ENCODE measurements at regions not wholly inside any gene's neighbourhood (a gene's known extent, or its start where the extent isn't known, plus 50 kb on each side); places are given as distances from the start of the nearest gene placed in this dataset.

DNA sequence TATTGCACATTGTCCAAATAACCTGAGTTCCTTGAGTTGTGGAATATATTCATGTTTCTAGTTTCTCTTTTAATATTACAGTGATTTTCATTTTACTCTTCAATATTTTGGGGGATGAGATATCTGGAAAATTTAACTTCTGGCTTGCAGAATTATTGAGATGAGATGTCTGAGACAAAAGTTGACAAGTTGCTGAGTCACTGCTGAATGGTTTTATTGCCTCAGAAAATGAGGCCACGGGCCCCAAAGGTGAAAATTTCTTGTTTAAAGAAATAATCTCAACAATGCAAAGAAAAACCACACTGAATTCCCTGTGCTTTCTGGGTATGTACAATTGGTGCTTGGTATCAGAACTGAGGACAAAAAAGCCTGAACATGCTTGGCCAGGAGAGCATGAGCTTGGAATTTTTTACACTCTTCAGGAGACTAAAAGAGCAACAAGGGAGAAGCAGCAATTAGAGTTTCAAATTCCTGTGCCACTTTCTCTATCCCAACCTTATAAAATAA lies 129.2 kb upstream of the TOM1L1 start:
- Histone ChIP-seq H2AFZ (replicated peaks) (no peak overlapping the region), H3K4me1 (no peaks in the 10 kb centered on the region), H3K9me3 (ENCODE audit: low read depth) (no peaks in the 10 kb centered on the region), H3K4me3 (no peak overlapping the region), H3K27me3 (no peaks in the 10 kb centered on the region), H4K20me1 (ENCODE audit: low read depth) (no peaks in the 10 kb centered on the region), H3K27ac (no peak overlapping the region), H3K36me3 (no peaks in the 10 kb centered on the region), H3K4me2 (no peak overlapping the region), H3F3A (ENCODE audit: low read depth) (no peaks in the 10 kb centered on the region), H3K79me2 (ENCODE audit: low read depth) (no peaks in the 10 kb centered on the region), H3K9ac (no peak overlapping the region)
- DNase-seq (ENCODE audit: low spot score) = no peak
- H3K36me3 Mint-ChIP-seq = no peaks in the 10 kb centered on the region
- H3K9me3 Mint-ChIP-seq = no peaks in the 10 kb centered on the region
- H3K4me1 Mint-ChIP-seq = no peaks in the 10 kb centered on the region
- peaks cover 3% of the 10 kb centered on the region for H3K27me3 Mint-ChIP-seq (ENCODE audit: insufficient read depth, low read depth)
- TF ChIP-seq EZH2 (IDR thresholded peaks at IDR 0.05) = no peak
- TF ChIP-seq, protein P1, sequence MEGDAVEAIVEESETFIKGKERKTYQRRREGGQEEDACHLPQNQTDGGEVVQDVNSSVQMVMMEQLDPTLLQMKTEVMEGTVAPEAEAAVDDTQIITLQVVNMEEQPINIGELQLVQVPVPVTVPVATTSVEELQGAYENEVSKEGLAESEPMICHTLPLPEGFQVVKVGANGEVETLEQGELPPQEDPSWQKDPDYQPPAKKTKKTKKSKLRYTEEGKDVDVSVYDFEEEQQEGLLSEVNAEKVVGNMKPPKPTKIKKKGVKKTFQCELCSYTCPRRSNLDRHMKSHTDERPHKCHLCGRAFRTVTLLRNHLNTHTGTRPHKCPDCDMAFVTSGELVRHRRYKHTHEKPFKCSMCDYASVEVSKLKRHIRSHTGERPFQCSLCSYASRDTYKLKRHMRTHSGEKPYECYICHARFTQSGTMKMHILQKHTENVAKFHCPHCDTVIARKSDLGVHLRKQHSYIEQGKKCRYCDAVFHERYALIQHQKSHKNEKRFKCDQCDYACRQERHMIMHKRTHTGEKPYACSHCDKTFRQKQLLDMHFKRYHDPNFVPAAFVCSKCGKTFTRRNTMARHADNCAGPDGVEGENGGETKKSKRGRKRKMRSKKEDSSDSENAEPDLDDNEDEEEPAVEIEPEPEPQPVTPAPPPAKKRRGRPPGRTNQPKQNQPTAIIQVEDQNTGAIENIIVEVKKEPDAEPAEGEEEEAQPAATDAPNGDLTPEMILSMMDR (IDR thresholded peaks at IDR 0.05) = no peak
- TF ChIP-seq EZH2phosphoT487 (IDR thresholded peaks at IDR 0.05) = no peak
- H3K4me3 Mint-ChIP-seq = no peak overlapping the region
- H3K27ac Mint-ChIP-seq = no peak overlapping the region

DNA sequence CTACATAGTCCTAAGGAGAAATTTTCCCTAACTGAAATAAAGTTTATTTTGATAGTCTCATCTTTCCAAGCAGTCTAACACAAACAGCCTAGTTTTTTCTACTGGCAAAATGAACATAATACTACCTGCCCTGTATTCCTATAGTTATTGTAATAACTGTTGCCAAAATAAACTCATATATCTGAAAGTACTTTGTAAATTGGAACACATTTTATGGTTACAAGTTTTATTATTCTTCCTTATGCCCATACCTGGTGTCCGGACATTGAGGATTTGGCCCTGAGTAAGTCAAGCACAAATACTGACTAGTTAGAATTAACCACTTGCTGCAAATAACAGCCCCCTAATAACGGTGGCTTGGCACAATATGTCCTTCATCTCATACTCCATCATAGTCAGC lies 120.4 kb upstream of the TOM1L1 start:
- no peaks in the 10 kb centered on the region for H3K9me3 ChIP-seq (ENCODE audit: low read depth)
- H3K4me2 ChIP-seq = no peak overlapping the region
- no peaks in the 10 kb centered on the region for H3K79me2 ChIP-seq (ENCODE audit: low read depth)
- no peaks in the 10 kb centered on the region for H3K4me1 ChIP-seq
- no peak for DNase-seq (ENCODE audit: low spot score)
- no peaks in the 10 kb centered on the region for H4K20me1 ChIP-seq (ENCODE audit: low read depth)
- no peak overlapping the region for H2AFZ ChIP-seq (replicated peaks)
- H3K27me3 ChIP-seq = no peaks in the 10 kb centered on the region
- no peak overlapping the region for H3K27ac ChIP-seq
- H3K4me3 ChIP-seq = no peak overlapping the region
- H3K27me3 Mint-ChIP-seq (ENCODE audit: insufficient read depth, low read depth) = no peaks in the 10 kb centered on the region
- no peaks in the 10 kb centered on the region for H3K9me3 Mint-ChIP-seq
- no peak overlapping the region for H3K9ac ChIP-seq
- H3K27ac Mint-ChIP-seq = no peak overlapping the region
- TF ChIP-seq, protein P1 (IDR thresholded peaks at IDR 0.05) = no peak
- H3F3A ChIP-seq (ENCODE audit: low read depth) = no peaks in the 10 kb centered on the region
- no peaks in the 10 kb centered on the region for H3K36me3 ChIP-seq
- H3K4me3 Mint-ChIP-seq = no peak overlapping the region
- no peaks in the 10 kb centered on the region for H3K4me1 Mint-ChIP-seq
- H3K36me3 Mint-ChIP-seq = no peaks in the 10 kb centered on the region

DNA sequence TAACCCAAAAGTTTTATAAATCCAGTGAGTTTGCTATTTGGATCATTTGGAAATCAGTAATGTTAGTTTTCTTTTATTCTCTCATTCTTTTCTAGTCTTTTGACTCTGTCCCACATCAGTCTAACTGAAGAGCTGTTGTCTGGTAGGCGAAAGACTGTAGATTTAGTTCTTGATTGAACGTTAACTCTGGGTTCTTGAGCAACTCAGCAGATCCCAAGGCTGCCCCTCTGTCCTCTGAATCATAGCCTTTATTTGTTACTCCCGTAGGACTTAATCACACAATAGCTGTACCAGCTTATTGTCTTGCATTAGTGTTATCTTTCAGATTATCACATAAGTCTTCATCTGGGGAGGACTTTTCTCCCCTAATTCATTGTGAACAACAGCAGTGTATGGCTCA lies 119.3 kb upstream of the TOM1L1 start:
- no peak overlapping the region for H2AFZ ChIP-seq (replicated peaks)
- no peaks in the 10 kb centered on the region for H3K27me3 Mint-ChIP-seq (ENCODE audit: insufficient read depth, low read depth)

More for the DNA sequence above, 119.3 kb upstream of the TOM1L1 start:
- Mint-ChIP-seq H3K9me3 (no peaks in the 10 kb centered on the region), H3K27ac (no peak overlapping the region), H3K36me3 (no peaks in the 10 kb centered on the region), H3K4me1 (no peaks in the 10 kb centered on the region), H3K4me3 (no peak overlapping the region)
- no peak for DNase-seq (ENCODE audit: low spot score)
- H3K4me1 ChIP-seq = no peaks in the 10 kb centered on the region
- H3K4me2 ChIP-seq = no peak overlapping the region
- no peak overlapping the region for H3K4me3 ChIP-seq
- no peaks in the 10 kb centered on the region for H3K79me2 ChIP-seq (ENCODE audit: low read depth)
- no peaks in the 10 kb centered on the region for H4K20me1 ChIP-seq (ENCODE audit: low read depth)
- H3K9me3 ChIP-seq (ENCODE audit: low read depth) = no peaks in the 10 kb centered on the region
- H3K27me3 ChIP-seq = no peaks in the 10 kb centered on the region
- no peaks in the 10 kb centered on the region for H3F3A ChIP-seq (ENCODE audit: low read depth)
- TF ChIP-seq EZH2 (IDR thresholded peaks at IDR 0.05) (no peak), EZH2phosphoT487 (IDR thresholded peaks at IDR 0.05) (no peak)
- TF ChIP-seq, protein P1 (IDR thresholded peaks at IDR 0.05) = no peak
- no peak overlapping the region for H3K27ac ChIP-seq
- H3K36me3 ChIP-seq = no peaks in the 10 kb centered on the region
- no peak overlapping the region for H3K9ac ChIP-seq

All from neural progenitor cell (in vitro differentiated cells).